Nephron (organoid): ENCODE measurements at regions not wholly inside any gene's neighbourhood (a gene's known extent, or its start where the extent isn't known, plus 50 kb on each side); places are given as distances from the start of the nearest gene placed in this dataset.

Source experiments
- H3K27ac Mint-ChIP-seq, 3 experiments: 2 replicates each; pipeline ENCODE4 v1.8.0; 2020; ENCODE audit warnings: mixed read lengths in 3 of 3, mild to moderate bottlenecking in 2 of 3, moderate library complexity in 1 of 3
- H3K27me3 Mint-ChIP-seq: 2 replicates; pipeline ENCODE4 v1.8.0; 2021; ENCODE audit warnings: low read depth, mild to moderate bottlenecking, moderate library complexity, mixed read lengths
- H3K36me3 Mint-ChIP-seq: 2 replicates; pipeline ENCODE4 v1.8.0; 2020; ENCODE audit warnings: low read depth, mixed read lengths
- H3K4me1 Mint-ChIP-seq: 2 replicates; pipeline ENCODE4 v1.8.0; 2020; ENCODE audit warnings: mixed read lengths
- H3K4me3 Mint-ChIP-seq, 3 experiments: 2 replicates each; pipeline ENCODE4 v1.8.0; 2020; ENCODE audit warnings: mild to moderate bottlenecking in 3 of 3, mixed read lengths in 3 of 3, moderate library complexity in 2 of 3
- H3K9me3 Mint-ChIP-seq: 2 replicates; pipeline ENCODE4 v1.8.0; 2020; ENCODE audit warnings: mixed read lengths
- CTCF ChIP-seq, 3 experiments: fragments of 200-600 bp; sonication (generic); IDR thresholded peaks; one replicate each; pipeline ENCODE4 v1.5.0; 2021; ENCODE audit warnings: antibody characterized with exemption in 3 of 3; ENCODE audit not compliant: unreplicated experiment in 3 of 3

- peaks cover 3% of the 10 kb centered on the region for H3K27me3 Mint-ChIP-seq
- H3K4me1 Mint-ChIP-seq = peaks cover 42% of the 10 kb centered on the region
- H3K27ac Mint-ChIP-seq = no peak overlapping the region
- H3K4me3 Mint-ChIP-seq = no peak overlapping the region
- no peaks in the 10 kb centered on the region for H3K36me3 Mint-ChIP-seq
- TF ChIP-seq CTCF (IDR thresholded peaks at IDR 0.05; ENCODE audit: unreplicated experiment in 3 of 3) = no peak
- H3K9me3 Mint-ChIP-seq = peaks cover 9% of the 10 kb centered on the region
These were observed 90.0 kb downstream of the FAM174B start for GRCh38 chr15:92565351-92566125.

GRCh38 chr15:92561754-92562153, 93.8 kb downstream of the FAM174B start:
- Mint-ChIP-seq H3K36me3 (no peaks in the 10 kb centered on the region), H3K27ac (peak overlapping the region in 1 of 3 experiments; percentile 94), H3K4me1 (peaks cover 33% of the 10 kb centered on the region), H3K27me3 (peaks cover 3% of the 10 kb centered on the region), H3K4me3 (no peak overlapping the region), H3K9me3 (peaks cover 12% of the 10 kb centered on the region)
- TF ChIP-seq CTCF (IDR thresholded peaks at IDR 0.05; ENCODE audit: unreplicated experiment in 3 of 3) = no peak

GRCh38 chr15:92553317-92553716, 102.3 kb downstream of the FAM174B start:
- no peaks in the 10 kb centered on the region for H3K4me1 Mint-ChIP-seq
- H3K4me3 Mint-ChIP-seq = no peak overlapping the region
- no peak for TF ChIP-seq CTCF (IDR thresholded peaks at IDR 0.05; ENCODE audit: unreplicated experiment in 3 of 3)
- H3K27me3 Mint-ChIP-seq = no peaks in the 10 kb centered on the region
- H3K27ac Mint-ChIP-seq = no peak overlapping the region
- H3K36me3 Mint-ChIP-seq = no peaks in the 10 kb centered on the region
- peaks cover 29% of the 10 kb centered on the region for H3K9me3 Mint-ChIP-seq

- TF ChIP-seq CTCF (IDR thresholded peaks at IDR 0.05; ENCODE audit: unreplicated experiment in 3 of 3) = no peak
- no peak overlapping the region for H3K27ac Mint-ChIP-seq
- no peak overlapping the region for H3K4me3 Mint-ChIP-seq
- H3K27me3 Mint-ChIP-seq = no peaks in the 10 kb centered on the region
- H3K4me1 Mint-ChIP-seq = peaks cover 9% of the 10 kb centered on the region
- no peaks in the 10 kb centered on the region for H3K36me3 Mint-ChIP-seq
- H3K9me3 Mint-ChIP-seq = peaks cover 10% of the 10 kb centered on the region
These were observed 109.6 kb downstream of the FAM174B start for GRCh38 chr15:92545996-92546395.

- H3K27ac Mint-ChIP-seq = peak overlapping the region in 1 of 3 experiments; percentile 57
- no peak for TF ChIP-seq CTCF (IDR thresholded peaks at IDR 0.05; ENCODE audit: unreplicated experiment in 3 of 3)
- H3K27me3 Mint-ChIP-seq = peaks cover 4% of the 10 kb centered on the region
- H3K36me3 Mint-ChIP-seq = no peaks in the 10 kb centered on the region
- H3K4me1 Mint-ChIP-seq = peaks cover 14% of the 10 kb centered on the region
- H3K4me3 Mint-ChIP-seq = no peak overlapping the region
- H3K9me3 Mint-ChIP-seq = peaks cover 7% of the 10 kb centered on the region
These were observed 114.0 kb downstream of the FAM174B start for GRCh38 chr15:92541291-92542200.
